ENCODE measurements at regions not wholly inside any gene's neighbourhood (a gene's known extent, or its start where the extent isn't known, plus 50 kb on each side); places are given as distances from the start of the nearest gene placed in this dataset.

- Histone ChIP-seq H3K27ac (no peak overlapping the region), H3K4me1 (peaks cover 0 to 4% of the 10 kb centered on the region in 2 donors), H3K36me3 (no peaks in the 10 kb centered on the region), H3K27me3 (no peaks in the 10 kb centered on the region), H3K4me3 (no peak overlapping the region), H3K9me3 (no peaks in the 10 kb centered on the region)
- no peak for DNase-seq
- intact Hi-C loops (cut with DNase I): no loop called here
- TF ChIP-seq CTCF (IDR thresholded peaks at IDR 0.05): no peak
- no peak for ATAC-seq
Measured at GRCh38 chr10:44022203-44022602, 362.7 kb downstream of the CXCL12 start.

GRCh38 chr10:44020322-44021111 lies 364.4 kb downstream of the CXCL12 start:
- Histone ChIP-seq H3K27me3 (no peaks in the 10 kb centered on the region), H3K4me1 (peaks cover 0 to 4% of the 10 kb centered on the region in 2 donors), H3K9me3 (no peaks in the 10 kb centered on the region), H3K36me3 (no peaks in the 10 kb centered on the region), H3K27ac (no peak overlapping the region), H3K4me3 (no peak overlapping the region)
- ATAC-seq (no peak), DNase-seq (no peak)
- TF ChIP-seq CTCF (IDR thresholded peaks at IDR 0.05): no peak
- intact Hi-C loops (cut with DNase I): no loop called here

- TF ChIP-seq CTCF (IDR thresholded peaks at IDR 0.05): no peak
- Histone ChIP-seq H3K4me1 (peaks cover 0 to 17% of the 10 kb centered on the region in 2 donors), H3K27me3 (no peaks in the 10 kb centered on the region), H3K4me3 (no peak overlapping the region), H3K36me3 (no peaks in the 10 kb centered on the region), H3K27ac (peak overlapping the region in 1 of 2 donors; percentile 53), H3K9me3 (no peaks in the 10 kb centered on the region)
- ATAC-seq (no peak), DNase-seq (no peak)
- intact Hi-C loops (cut with DNase I): no loop called here
Measured at GRCh38 chr10:44017483-44018145, 367.3 kb downstream of the CXCL12 start.

GRCh38 chr10:44016589-44017482 lies 368.1 kb downstream of the CXCL12 start:
- H3K27ac ChIP-seq: peak overlapping the region in 1 of 2 donors; percentile 53
- intact Hi-C loops (cut with DNase I): no loop called here
- no peak overlapping the region for H3K4me3 ChIP-seq
- no peak for DNase-seq
- no peaks in the 10 kb centered on the region for H3K27me3 ChIP-seq
- no peaks in the 10 kb centered on the region for H3K9me3 ChIP-seq
- H3K4me1 ChIP-seq: peaks cover 0 to 17% of the 10 kb centered on the region in 2 donors
- TF ChIP-seq CTCF (IDR thresholded peaks at IDR 0.05): no peak
- H3K36me3 ChIP-seq: no peaks in the 10 kb centered on the region
- peak; percentile 72 for ATAC-seq
